ENCODE measurements at regions not wholly inside any gene's neighbourhood (a gene's known extent, or its start where the extent isn't known, plus 50 kb on each side); places are given as distances from the start of the nearest gene placed in this dataset.
A peak's percentile ranks its signal among the peaks of the same experiment; 100 is the strongest.

- peaks cover 14% of the 10 kb centered on the region for H3K9me3 Mint-ChIP-seq
- H3K27ac Mint-ChIP-seq: peak overlapping the region; percentile 36 to 58 (median 38)
- no peaks in the 10 kb centered on the region for H3K27me3 Mint-ChIP-seq (ENCODE audit: low read depth)
- peaks cover 31% of the 10 kb centered on the region for H3K4me1 Mint-ChIP-seq
- no peak overlapping the region for H3K4me3 Mint-ChIP-seq
- H3K36me3 Mint-ChIP-seq (ENCODE audit: low read depth): no peaks in the 10 kb centered on the region
- TF ChIP-seq CTCF (IDR thresholded peaks at IDR 0.05; ENCODE audit: unreplicated experiment in 3 of 3): no peak
These were observed 680.9 kb upstream of the TBX3 start for GRCh38 chr12:115364921-115365320.

GRCh38 chr12:115362339-115362976 lies 678.5 kb upstream of the TBX3 start:
- Mint-ChIP-seq H3K36me3 (ENCODE audit: low read depth) (no peaks in the 10 kb centered on the region), H3K27me3 (ENCODE audit: low read depth) (peaks cover 8% of the 10 kb centered on the region), H3K27ac (no peak overlapping the region), H3K9me3 (peaks cover 7% of the 10 kb centered on the region), H3K4me1 (peaks cover 32% of the 10 kb centered on the region), H3K4me3 (no peak overlapping the region)
- TF ChIP-seq CTCF (IDR thresholded peaks at IDR 0.05; ENCODE audit: unreplicated experiment in 3 of 3): no peak

- peak overlapping the region; percentile 29 to 46 (median 36) for H3K27ac Mint-ChIP-seq
- H3K9me3 Mint-ChIP-seq: peaks cover 2% of the 10 kb centered on the region
- peaks cover 9% of the 10 kb centered on the region for H3K27me3 Mint-ChIP-seq (ENCODE audit: low read depth)
- H3K36me3 Mint-ChIP-seq (ENCODE audit: low read depth): no peaks in the 10 kb centered on the region
- peaks cover 26% of the 10 kb centered on the region for H3K4me1 Mint-ChIP-seq
- TF ChIP-seq CTCF (IDR thresholded peaks at IDR 0.05; ENCODE audit: unreplicated experiment in 3 of 3): no peak
- no peak overlapping the region for H3K4me3 Mint-ChIP-seq
These were observed 673.7 kb upstream of the TBX3 start for GRCh38 chr12:115357681-115358080.

GRCh38 chr12:115355301-115355700 lies 671.3 kb upstream of the TBX3 start:
- Mint-ChIP-seq H3K9me3 (peaks cover 2% of the 10 kb centered on the region), H3K36me3 (ENCODE audit: low read depth) (no peaks in the 10 kb centered on the region), H3K4me3 (no peak overlapping the region), H3K27ac (no peak overlapping the region), H3K27me3 (ENCODE audit: low read depth) (peaks cover 9% of the 10 kb centered on the region), H3K4me1 (peaks cover 21% of the 10 kb centered on the region)
- no peak for TF ChIP-seq CTCF (IDR thresholded peaks at IDR 0.05; ENCODE audit: unreplicated experiment in 3 of 3)

GRCh38 chr12:115354007-115354890 lies 670.3 kb upstream of the TBX3 start:
- Mint-ChIP-seq H3K27ac (peak overlapping the region in 2 of 3 experiments; percentile 46 to 57), H3K36me3 (ENCODE audit: low read depth) (no peaks in the 10 kb centered on the region), H3K4me1 (peaks cover 27% of the 10 kb centered on the region)

More at GRCh38 chr12:115354007-115354890, 670.3 kb upstream of the TBX3 start:
- peak overlapping the region in 2 of 3 experiments; percentile 25 to 40 for H3K4me3 Mint-ChIP-seq
- peaks cover 2% of the 10 kb centered on the region for H3K9me3 Mint-ChIP-seq
- TF ChIP-seq CTCF (IDR thresholded peaks at IDR 0.05; ENCODE audit: unreplicated experiment in 3 of 3): no peak
- H3K27me3 Mint-ChIP-seq (ENCODE audit: low read depth): peaks cover 9% of the 10 kb centered on the region
